Heart left ventricle (tissue), 16 donors: ENCODE measurements at regions not wholly inside any gene's neighbourhood (a gene's known extent, or its start where the extent isn't known, plus 50 kb on each side); places are given as distances from the start of the nearest gene placed in this dataset.

Experiments
- ATAC-seq, 4 donors: fragments of 200-7000 bp; cut with Tn5 transposase; one replicate each; pipeline ENCODE4 v1.9.1; 2020 to 2022; ENCODE audit warnings: moderate library complexity in 4 of 4, mild to moderate bottlenecking in 3 of 4, moderate number of reproducible peaks in 1 of 4
- DNase-seq, 5 donors: peaks; one replicate each; pipeline ENCODE4 v3.0.0-alpha.2; 2020
- H3K27ac ChIP-seq, 12 donors: fragments of 200-600 bp; sonication (generic) in 4 of 12; one replicate each; pipeline versions ENCODE4 v1.5.0 to v1.8.0; 2016 to 2022; ENCODE audit warnings: mild to moderate bottlenecking in 2 of 12
- H3K27me3 ChIP-seq, 9 donors: fragments of 200-600 bp; sonication (generic) in 2 of 9; one replicate each; pipeline versions ENCODE4 v1.5.1 to v1.8.0; 2016 to 2022; ENCODE audit warnings: mild to moderate bottlenecking in 3 of 9
- H3K36me3 ChIP-seq, 9 donors: fragments of 200-600 bp; sonication (generic) in 2 of 9; one replicate each; pipeline versions ENCODE4 v1.5.0 to v1.8.0; 2018 to 2022; ENCODE audit warnings: mild to moderate bottlenecking in 2 of 9
- H3K4me1 ChIP-seq, 12 donors: fragments of 200-600 bp; sonication (generic) in 4 of 12; one replicate each; pipeline versions ENCODE4 v1.5.0 to v1.8.0; 2016 to 2022; ENCODE audit warnings: mild to moderate bottlenecking in 3 of 12
- H3K4me3 ChIP-seq, 12 donors: fragments of 200-600 bp; sonication (generic) in 4 of 12; one replicate each; pipeline versions ENCODE4 v1.5.0 to v1.8.0; 2017 to 2022; ENCODE audit warnings: mild to moderate bottlenecking in 9 of 12, moderate library complexity in 4 of 12
- H3K9me3 ChIP-seq, 12 donors: fragments of 200-600 bp; sonication (generic) in 4 of 12; one replicate each; pipeline versions ENCODE4 v1.5.0 to v1.8.0; 2016 to 2022; ENCODE audit warnings: mild to moderate bottlenecking in 1 of 12
- POLR2A ChIP-seq, 2 donors: fragments of 450-650 bp; IDR thresholded peaks; one replicate each; pipeline ENCODE4 v1.6.1; 2017; ENCODE audit warnings: antibody characterized with exemption in 2 of 2, mild to moderate bottlenecking in 2 of 2, moderate library complexity in 2 of 2
- WGBS, 4 donors: extraction: QIAGEN DNeasy Blood & Tissue Kit in 2 of 4; methylation state at CpG; one replicate each; pipeline versions ENCODE4 v1.1.5 to v1.1.7; 2013 to 2018; 5-methylcytosine and 5-hydroxymethylcytosine counted together
- intact Hi-C, 10 donors: fragments of 100-400 bp; cut with DNase I; formaldehyde crosslinking; loops; one replicate each; pipeline versions ENCODE4 v1.11.1 to v1.14.2; 2022
- TF ChIP-seq, protein P1 (sequence below), 12 donors: fragments of 200-600 bp; sonication (generic) in 4 of 12; IDR thresholded peaks; one replicate each; pipeline versions ENCODE4 v1.5.0 to v1.8.0; 2018 to 2022; ENCODE audit warnings: antibody characterized with exemption in 12 of 12, mild to moderate bottlenecking in 5 of 12
- donor health status: ischemic (EF 13 %, LVEDD 7.1; RV severe dilation, severe dysfunction).
- donor health status: healthy with polysubstance abuse.
- donor health status: DM: no; HTN: yes; CAD: no.
- donor health status: DM: no; HTN: no; CAD: no.
- donor health status: ischemic (EF 25% LVEDD 6.9; RV normal size, moderate dysfunction).
- donor health status: ischemic (EF 25% LVEDD 5.7; RV mildly dilated, moderate dysfunction).
- donor health status: healthy.
- donor health status: DM: yes; HTN: yes; CAD: no.
- donor health status: ischemic (EF 35%, LVEDD 5.7; RV mildly dilated, moderate dysfunction).
- donor health status: nonischemic (EF 11% LVEDD 7.7; RV severe dilation, severe dysfunction).
- donor health status: DM: yes; HTN: yes; CAD: no.
- donor health status: PGD.
- donor health status: ischemic (EF 29% LVEDD 5.4; RV normal size, mild dysfunction).
- donor health status: nonischemic (EF 23%, LVEDD 6.1; RV moderate dilation, normal function).

DNA sequence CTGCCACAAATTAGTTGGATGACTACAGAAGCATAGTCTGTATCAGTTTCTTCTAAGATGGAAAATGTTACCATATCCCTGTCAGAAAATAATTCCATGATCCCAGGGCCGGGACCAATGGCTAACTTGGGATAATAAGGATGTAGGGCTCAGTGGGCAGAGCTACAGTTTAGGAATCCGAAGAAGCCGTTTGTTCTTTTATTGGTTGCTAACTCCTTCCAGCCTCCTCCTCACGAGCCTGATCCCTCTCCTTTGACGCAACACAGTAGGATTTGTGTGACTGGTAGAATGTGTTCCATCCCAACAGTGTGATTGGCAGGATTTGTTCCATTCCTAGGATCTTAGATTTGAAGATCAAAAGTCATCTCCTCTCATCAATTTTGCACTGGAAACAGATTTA is 496.9 kb downstream of the AGTPBP1 start:
- Histone ChIP-seq H3K4me3 (no peak overlapping the region), H3K27me3 (no peaks in the 10 kb centered on the region), H3K36me3 (no peaks in the 10 kb centered on the region), H3K9me3 (peaks cover 0 to 5% (median 0%) of the 10 kb centered on the region in 12 donors), H3K27ac (no peak overlapping the region), H3K4me1 (peaks cover 0 to 7% (median 0%) of the 10 kb centered on the region in 12 donors)
- ATAC-seq (no peak), DNase-seq (no peak)
- intact Hi-C loops, result loop anchor here in 1 of 10 donors (5.0 kb wide), 1 partner anchor 848 kb away; no protein-coding TSS in a partner anchor
- WGBS, 4 donors, result 61 to 75% (median 74%) methylated on average over 5 of the region's 5 CpGs
- TF ChIP-seq, protein P1, sequence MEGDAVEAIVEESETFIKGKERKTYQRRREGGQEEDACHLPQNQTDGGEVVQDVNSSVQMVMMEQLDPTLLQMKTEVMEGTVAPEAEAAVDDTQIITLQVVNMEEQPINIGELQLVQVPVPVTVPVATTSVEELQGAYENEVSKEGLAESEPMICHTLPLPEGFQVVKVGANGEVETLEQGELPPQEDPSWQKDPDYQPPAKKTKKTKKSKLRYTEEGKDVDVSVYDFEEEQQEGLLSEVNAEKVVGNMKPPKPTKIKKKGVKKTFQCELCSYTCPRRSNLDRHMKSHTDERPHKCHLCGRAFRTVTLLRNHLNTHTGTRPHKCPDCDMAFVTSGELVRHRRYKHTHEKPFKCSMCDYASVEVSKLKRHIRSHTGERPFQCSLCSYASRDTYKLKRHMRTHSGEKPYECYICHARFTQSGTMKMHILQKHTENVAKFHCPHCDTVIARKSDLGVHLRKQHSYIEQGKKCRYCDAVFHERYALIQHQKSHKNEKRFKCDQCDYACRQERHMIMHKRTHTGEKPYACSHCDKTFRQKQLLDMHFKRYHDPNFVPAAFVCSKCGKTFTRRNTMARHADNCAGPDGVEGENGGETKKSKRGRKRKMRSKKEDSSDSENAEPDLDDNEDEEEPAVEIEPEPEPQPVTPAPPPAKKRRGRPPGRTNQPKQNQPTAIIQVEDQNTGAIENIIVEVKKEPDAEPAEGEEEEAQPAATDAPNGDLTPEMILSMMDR (IDR thresholded peaks at IDR 0.05), result no peak
- TF ChIP-seq POLR2A (IDR thresholded peaks at IDR 0.05), result no peak

DNA sequence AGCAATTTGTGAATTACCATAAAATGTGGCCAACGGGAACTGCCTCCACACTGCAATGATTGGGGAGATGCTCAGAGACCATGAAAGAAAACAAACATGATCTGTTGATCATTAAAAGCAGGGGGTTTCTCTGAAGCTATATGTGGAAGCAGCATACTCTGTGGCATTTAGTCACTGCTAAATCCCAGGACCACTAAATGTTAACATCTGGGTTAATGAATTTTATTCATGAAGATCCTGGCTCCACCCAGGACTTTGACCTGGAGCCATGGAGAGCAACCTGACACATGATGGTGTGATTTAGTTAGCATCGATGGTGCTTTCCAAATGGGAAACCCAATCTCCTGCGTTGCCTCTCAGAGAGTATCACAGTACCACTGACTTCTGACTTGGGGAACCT is 497.8 kb downstream of the AGTPBP1 start:
- Histone ChIP-seq H3K36me3 (no peaks in the 10 kb centered on the region), H3K4me1 (peaks cover 0 to 5% (median 0%) of the 10 kb centered on the region in 12 donors), H3K27ac (no peak overlapping the region), H3K27me3 (peaks cover 0 to 5% (median 0%) of the 10 kb centered on the region in 9 donors), H3K4me3 (no peak overlapping the region), H3K9me3 (peaks cover 0 to 9% (median 0%) of the 10 kb centered on the region in 12 donors)
- WGBS, 4 donors, result 86 to 97% (median 96%) methylated on average over 3 of the region's 3 CpGs
- intact Hi-C loops, result no loop called here
- ATAC-seq (no peak), DNase-seq (no peak)
- no peak for TF ChIP-seq POLR2A (IDR thresholded peaks at IDR 0.05)
- TF ChIP-seq, protein P1 (IDR thresholded peaks at IDR 0.05), result no peak

DNA sequence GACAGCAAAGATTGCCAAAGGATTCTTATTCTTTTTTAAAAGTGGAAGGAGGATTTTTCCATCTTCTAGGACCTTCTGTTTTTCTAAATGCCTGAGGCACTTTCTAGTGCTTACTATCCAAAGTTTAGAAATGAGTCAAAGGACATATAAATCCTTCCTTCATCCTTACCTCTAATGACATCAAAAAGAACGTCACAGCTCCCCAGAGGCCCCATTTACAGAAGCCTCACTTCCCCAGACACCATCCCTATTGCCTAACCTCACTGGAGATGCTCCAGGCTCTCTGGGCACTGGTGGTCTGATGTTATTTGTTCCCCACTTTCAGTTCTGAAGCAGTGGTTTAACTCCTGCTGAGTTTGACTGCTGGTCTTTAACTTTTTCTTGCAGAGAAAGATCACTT is 504.3 kb downstream of the AGTPBP1 start:
- no peak overlapping the region for H3K27ac ChIP-seq
- no peak for TF ChIP-seq POLR2A (IDR thresholded peaks at IDR 0.05)
- TF ChIP-seq, protein P1 (IDR thresholded peaks at IDR 0.05), result no peak
- H3K4me3 ChIP-seq, result no peak overlapping the region
- no peak for ATAC-seq
- DNase-seq, result no peak
- no peaks in the 10 kb centered on the region for H3K36me3 ChIP-seq
- intact Hi-C loops, result no loop called here
- peaks cover 0 to 9% (median 0%) of the 10 kb centered on the region in 12 donors for H3K9me3 ChIP-seq
- peaks cover 0 to 13% (median 0%) of the 10 kb centered on the region in 9 donors for H3K27me3 ChIP-seq
- 0 to 18% (median 0%) methylated on average over 1 of the region's 1 CpG for WGBS, 4 donors
- H3K4me1 ChIP-seq, result peaks cover 0 to 6% (median 0%) of the 10 kb centered on the region in 12 donors

DNA sequence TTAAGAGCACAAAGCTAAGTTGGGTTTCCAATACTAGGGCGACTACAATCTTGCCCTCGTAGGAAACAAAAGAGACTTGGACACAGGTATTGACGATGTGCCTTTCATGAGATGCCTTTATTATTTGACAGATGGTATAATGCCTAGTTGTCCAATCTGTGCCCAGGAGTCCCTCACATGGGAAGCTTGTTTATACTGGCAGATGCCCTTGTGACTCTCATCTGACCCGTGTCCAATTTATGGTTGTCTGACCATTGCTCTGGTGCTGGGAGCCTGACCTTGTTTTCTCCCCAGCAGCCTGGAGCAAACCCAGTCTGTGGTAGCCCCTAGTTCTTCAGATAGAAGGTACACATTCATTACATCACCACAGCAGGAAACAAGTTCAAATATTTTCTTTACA is 511.7 kb downstream of the AGTPBP1 start:
- TF ChIP-seq, protein P1 (IDR thresholded peaks at IDR 0.05), result no peak
- TF ChIP-seq POLR2A (IDR thresholded peaks at IDR 0.05), result no peak
- Histone ChIP-seq H3K27me3 (no peaks in the 10 kb centered on the region), H3K4me1 (peaks cover 0 to 9% (median 0%) of the 10 kb centered on the region in 12 donors), H3K36me3 (no peaks in the 10 kb centered on the region), H3K9me3 (no peaks in the 10 kb centered on the region), H3K27ac (no peak overlapping the region), H3K4me3 (no peak overlapping the region)
- WGBS, 4 donors, result 54 to 97% (median 92%) methylated on average over 4 of the region's 4 CpGs
- no peak for DNase-seq
- ATAC-seq, result no peak
- intact Hi-C loops, result no loop called here
